HCEC 1CT (cell line): ENCODE measurements at regions not wholly inside any gene's neighbourhood (a gene's known extent, or its start where the extent isn't known, plus 50 kb on each side); places are given as distances from the start of the nearest gene placed in this dataset.

ENCODE experiments used
- DNase-seq: peaks from one replicate; pipeline ENCODE4 v3.0.0-alpha.2; 2017

DNA sequence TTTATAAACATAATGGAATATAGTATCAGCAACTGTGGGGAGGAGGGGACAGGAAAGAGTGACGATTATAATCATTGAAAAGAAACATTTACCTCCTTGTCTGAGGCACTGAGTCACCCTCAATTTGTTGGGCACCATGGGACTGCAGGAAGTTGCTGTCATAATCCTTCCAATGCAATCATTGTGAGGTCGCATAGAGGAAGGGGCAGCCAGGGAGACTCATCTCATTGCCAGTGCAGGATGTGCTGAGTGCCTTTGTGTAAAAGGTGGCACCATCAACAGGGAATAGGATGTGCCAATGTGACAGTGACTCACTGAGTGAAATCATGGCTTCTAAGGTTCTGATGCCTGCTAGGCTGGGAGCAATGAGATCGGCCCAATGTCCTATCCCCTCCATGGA is 300.4 kb upstream of the ADAMTS9 start:
- DNase-seq = peak; percentile 18

DNA sequence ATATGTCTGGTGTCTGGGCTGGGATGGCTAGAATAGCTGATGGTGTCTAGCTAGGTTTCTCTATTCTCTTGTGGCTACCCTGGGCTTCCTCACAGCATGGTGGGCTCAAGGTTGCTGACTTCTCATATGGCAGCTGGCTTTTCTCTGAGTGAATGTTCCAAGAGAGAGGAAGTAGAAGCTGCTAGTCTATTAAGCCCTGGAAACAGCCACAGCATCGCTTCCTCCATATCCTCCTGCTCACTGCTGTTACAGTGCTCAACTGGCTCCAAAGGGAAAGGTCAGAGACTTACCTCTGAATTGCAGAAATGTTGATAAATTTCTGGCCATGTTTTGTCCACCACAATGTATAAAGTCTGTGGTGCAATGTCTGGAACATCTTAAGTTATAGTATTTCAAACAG is 299.9 kb upstream of the ADAMTS9 start:
- no peak for DNase-seq

DNA sequence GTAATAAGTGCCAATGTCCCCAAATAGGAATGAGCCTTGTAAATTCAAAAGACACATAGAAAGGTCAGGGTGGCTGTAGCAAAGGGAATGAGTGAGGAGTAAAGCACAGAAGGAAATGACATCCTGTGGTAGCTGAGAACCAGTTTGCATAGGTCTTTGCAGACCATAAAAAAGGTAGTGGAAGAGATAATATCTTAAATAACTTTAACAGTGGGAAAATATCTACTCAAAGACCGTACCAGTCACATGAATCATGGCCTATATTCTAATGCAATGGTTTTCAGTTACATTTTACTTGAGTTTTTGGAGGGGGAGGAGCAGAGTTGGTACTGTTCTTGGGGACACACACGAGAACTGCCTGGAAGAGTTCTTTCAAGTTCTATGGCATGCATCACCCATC is 297.3 kb upstream of the ADAMTS9 start:
- DNase-seq = no peak

DNA sequence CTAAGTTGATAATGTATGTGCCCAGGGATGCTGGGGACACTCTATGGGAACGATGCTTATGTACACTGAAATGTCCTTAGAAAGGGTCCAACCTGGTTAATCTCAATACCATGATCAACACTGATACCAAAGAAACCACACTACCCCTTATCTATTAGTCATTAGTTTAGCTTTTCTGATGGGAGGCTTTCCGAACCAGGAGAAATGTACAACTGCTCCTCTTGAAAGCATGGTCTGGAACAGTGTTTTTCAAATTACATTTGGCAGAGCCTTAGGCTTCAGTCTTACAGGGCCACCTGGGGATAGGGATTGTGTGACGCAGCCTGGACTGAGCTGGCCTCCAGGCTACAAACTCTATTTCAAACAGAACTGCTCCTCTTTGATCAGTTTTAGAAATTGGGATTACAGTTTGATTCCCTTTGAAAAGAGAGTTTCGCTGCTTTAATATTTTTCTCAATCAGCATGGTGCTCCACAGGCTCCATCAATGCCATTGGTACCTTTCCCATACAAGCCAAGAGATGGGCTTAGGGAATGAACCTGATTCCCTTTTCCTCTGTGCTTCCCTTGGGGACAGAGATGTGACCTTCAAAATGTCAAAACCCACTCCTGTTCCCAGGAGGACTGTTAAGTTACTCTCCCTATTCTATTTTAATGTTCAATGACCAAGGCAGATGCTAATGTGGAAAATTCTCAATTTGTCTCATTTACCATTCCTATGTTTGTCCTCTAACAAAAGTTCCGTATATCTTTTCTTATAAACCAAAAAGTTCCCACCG is 296.0 kb upstream of the ADAMTS9 start:
- no peak for DNase-seq

DNA sequence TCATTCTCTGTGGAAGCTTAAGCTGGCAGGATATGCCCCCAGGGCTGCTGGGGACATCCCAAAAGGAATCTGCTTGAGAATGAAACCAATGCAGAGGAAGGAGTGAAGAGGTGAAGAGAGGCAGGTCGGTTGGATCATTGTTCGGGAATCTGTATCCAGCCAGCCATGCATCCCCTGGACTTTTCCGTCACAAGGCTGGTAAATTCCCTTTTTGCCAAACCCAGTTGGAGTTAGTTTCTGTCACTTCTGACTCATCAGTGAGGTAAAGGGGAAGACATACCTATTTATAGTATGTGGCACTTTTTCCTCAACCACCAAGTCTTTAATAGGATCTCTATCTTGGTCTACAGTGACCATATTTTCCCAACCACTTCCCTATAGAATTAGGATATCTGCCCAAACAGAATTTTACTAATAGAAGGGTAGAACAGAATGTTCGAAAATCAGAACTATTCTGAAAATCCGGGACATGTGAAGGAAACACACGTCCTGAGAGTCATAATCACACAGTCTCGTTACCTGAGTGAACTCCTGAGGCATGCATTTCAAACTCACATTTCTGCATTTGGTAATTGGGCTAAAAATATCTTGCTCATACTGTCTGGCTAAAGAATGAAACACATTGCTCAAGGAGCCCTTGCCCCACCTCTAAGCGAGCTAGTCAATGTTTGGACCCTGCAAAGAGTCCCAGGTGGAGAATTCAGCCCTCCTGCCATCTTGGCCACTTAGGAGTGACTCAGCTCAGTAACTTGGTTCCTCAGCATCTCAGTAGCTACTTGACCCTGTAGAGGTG is 289.7 kb upstream of the ADAMTS9 start:
- peak; percentile 43 for DNase-seq

DNA sequence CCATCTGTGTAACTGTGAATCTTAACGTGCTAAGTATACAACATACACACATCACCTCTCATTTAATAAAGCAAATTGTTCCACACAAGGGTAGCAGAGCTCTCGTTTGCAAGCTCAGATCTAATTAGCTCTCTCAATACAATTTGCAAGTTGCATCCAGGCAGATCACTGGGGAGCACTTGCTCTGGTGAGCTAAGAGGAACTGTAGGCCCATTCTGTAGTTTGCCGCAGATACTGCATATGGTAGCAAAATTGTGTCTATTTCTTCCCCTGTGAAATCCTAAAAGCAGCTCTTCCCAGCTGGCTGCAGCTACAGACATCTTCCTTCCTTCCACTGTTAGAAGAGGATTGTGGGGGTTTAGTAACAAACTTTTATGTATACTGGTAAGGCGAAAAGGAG is 288.7 kb upstream of the ADAMTS9 start:
- no peak for DNase-seq

DNA sequence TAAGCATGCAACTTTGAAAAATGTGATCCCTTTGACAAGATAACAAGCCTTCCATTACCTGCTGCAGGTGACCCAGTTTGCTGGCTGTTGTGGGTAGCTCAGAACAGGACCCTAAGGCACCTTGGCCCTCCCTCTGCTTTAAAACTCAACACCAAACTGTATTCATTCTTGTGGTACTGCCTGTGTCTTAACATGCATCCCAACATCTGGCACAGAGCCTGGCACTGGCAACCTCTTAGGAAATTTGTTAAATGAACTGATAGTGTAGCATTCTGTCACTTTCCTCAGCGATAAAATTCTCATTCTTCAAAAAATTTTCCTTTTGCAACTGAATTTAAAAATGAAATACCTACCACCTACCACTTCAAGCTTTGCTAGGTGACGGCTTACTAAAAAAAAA is 287.3 kb upstream of the ADAMTS9 start:
- DNase-seq = no peak

DNA sequence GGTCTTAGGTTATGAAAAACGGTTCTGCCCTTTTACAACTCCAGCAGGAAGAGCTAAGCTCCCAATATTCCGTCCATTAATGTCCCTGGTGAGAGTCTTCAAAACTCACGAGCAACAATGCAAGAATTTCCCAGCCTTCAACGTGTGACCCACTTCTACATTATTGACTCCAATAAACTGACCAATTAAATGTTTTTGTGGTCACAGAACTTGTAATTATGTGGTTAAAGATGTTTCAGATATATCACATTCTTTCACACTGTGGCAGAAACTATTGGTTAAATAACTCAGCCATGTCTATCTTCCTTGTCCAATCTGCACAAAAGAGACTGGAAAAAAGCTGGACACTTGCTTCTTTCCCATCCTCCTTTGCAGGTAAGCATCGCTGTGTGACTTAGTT is 286.6 kb upstream of the ADAMTS9 start:
- DNase-seq = no peak

DNA sequence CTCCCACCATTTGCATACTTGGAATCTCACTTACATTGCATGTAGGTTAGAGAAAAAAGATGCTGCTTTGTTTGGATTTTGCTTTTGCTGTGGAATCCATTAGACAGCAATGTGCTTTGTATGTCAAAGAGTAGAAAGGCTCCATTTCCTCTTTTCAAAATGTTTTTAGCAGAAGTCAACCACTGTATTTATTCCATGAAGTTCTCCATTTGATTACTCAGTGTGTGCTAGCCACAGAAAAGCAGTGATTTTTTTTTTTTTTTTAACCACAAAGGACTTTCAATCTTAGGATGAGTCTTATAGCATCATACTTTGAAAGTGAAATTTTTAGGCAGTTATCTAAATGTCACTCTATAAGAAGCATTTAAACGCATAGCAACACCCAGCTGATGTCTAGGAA is 285.0 kb upstream of the ADAMTS9 start:
- DNase-seq = peak; percentile 56

DNA sequence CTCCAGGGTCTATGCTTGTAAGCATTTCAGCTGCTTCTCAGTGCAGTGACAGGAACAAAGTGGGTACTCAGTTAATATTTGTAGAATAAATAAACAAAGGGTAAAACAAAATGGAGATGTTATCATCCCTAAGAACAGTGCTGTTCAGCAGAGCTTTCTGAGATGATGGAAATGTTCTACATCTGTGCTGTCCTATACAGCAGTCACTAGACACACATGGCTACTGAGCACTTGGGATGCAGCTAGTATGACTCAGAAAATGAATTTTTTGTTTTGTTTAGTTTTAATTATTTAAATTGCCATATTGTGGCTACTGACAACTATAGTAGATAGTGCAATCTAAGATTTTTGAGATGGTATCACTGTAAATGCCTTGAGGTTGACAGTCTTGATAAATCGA is 283.8 kb upstream of the ADAMTS9 start:
- DNase-seq = no peak

DNA sequence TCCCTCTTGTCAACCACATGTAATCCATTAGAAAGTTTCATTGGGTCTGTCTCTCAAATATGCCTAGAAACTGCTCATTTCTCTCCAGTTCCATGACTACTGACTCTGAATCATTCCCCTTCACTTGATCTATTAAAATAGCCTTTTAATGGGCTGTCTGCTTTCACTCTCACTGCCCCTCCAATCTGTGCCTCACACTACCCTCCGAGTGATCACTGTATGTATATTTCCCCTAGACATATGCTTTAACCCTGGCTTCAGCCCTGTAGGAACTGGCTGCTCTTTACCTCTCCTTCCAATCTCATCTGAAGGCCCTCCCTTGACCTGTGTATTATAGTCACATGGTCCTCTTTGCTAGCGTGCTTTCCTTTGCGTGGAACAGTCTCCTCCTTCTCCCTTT is 282.8 kb upstream of the ADAMTS9 start:
- no peak for DNase-seq

DNA sequence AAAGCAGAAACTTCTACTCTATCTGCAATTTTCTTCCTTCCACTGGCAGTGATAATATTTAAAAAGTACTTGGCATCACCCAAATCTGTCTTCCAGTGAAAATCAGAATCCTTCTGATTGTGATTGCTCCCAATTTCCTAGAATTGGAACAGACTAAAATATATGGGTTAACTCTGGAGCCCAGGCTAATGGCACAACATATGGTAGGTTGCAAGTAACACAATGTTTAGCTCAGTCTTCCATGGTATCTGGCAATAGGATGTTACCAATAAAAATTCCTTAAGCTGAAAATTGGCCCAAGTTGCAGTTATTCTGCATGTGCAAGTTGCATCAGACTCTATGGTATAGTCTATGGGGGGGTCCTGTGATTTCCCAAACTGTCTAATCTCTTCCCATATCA is 273.5 kb upstream of the ADAMTS9 start:
- no peak for DNase-seq

DNA sequence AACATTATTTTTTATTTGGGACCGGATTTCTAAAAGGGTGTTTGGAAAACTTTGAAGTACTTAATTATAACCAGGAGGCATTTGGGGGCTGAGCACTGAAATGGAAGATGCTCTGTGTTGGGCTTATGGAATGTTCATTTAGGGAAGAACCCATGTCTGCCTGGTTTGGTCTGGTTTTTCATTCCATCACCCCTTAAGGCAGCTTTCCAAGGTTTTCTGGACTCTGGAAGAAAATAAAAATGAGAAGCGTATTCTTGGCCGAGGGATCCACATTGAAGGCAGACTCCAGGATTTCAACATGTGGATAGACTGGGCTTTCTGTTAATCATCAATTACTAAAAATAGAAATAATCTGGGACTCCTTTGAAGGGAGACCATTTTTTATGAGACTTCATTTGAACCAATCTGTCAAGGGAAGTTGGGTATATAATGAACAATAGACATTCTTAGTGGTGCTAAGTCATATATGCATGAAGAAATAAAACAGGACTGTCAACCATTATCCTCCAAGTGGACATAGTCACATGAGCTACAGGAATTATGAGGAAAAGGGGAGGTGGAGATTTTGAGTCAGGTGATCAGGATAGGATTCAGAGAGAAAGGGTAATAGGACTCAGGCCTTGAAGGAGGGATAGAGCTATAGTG is 270.5 kb upstream of the ADAMTS9 start:
- DNase-seq = no peak

DNA sequence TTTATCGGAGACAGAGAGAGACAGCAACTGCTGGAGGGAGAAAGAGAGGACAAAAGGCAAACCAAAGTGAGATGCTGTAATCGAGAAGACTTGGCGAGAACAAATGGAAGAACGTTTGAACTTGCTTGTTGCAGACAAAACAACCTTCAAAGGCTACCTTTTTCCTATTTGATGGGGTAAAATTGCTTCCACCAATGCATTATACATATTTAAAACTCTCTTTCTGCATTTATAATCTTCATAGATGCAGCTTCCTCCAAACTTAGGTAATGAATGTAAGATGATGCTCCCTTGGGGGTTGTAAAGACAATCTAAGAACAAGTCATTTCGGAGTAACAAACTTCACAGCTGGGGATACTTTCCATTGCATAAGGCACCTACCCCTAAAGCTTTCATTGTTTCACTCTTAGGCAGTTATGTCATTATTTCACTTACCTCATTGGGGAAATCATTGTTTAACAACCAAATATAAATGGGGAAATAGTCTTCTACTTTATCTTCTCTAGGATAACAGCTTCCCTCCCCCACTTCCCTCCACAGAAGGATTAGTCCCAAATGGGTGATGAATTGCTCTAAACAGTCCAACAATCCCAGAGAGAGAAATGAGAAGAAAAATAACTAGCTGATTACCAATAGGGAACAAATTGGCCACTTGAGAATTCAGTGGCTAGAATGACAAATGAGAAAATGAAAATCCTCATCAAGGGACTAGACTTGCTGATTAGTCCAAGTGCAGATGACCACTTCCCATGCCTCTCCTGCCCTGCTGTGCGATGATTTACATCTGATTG is 269.8 kb upstream of the ADAMTS9 start:
- DNase-seq = no peak

DNA sequence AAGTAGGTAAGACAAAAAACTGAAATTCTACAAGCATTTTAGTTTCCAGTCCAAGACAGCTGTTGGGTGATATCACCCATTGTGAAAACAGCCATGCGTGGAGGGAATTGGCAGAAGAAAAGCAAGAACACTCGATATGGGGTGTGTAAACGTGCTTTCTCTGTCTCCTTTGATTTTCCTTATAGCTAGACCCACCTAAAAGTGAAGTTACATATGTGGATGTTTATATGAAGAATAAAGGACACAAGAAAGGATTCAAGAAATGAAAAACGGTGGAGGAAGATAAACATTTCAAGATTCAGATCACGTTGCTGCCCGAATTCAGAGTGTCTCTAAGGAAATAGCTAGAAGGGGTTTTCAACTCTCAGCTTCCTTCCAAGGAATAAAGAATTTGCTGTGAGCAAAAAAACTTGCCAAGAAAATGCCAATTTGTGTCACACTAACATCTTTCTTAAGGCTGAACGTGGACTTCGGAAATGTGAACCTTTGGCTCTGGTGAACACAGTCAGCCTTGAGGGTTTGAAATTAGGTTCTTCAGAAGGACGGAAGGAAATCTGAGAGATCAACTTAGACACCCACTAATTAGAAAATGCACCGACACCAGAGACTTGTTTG is 269.0 kb upstream of the ADAMTS9 start:
- no peak for DNase-seq

DNA sequence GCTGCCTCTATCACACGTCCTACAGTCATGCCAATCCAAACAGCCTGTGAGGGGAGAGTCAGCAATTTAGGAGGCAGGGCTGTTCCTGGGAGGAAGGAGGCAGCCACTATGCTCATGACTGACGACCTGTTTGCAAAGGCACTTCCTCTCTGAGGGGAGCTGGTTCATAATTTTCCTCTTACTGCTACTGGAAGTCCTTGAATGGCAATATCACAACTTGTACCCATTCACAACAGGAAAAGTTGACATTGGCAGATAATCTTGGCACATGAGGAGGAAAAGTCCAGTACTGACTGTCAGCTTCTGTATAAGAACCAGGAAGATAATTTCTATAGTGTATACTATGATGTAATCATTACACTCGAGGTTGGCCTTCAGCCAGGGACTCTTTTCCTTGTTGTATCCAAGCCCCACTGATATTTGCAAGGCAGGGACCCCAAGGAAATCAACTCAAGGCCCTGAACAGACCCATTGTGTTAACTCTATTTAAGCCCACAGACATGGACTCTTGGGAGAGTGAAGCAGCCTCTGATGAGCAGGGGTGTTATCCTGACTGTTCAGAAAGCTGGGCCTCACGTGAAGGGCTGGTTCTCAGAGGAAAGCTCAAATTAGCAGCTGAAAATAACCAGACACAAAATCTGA is 267.3 kb upstream of the ADAMTS9 start:
- DNase-seq = no peak

DNA sequence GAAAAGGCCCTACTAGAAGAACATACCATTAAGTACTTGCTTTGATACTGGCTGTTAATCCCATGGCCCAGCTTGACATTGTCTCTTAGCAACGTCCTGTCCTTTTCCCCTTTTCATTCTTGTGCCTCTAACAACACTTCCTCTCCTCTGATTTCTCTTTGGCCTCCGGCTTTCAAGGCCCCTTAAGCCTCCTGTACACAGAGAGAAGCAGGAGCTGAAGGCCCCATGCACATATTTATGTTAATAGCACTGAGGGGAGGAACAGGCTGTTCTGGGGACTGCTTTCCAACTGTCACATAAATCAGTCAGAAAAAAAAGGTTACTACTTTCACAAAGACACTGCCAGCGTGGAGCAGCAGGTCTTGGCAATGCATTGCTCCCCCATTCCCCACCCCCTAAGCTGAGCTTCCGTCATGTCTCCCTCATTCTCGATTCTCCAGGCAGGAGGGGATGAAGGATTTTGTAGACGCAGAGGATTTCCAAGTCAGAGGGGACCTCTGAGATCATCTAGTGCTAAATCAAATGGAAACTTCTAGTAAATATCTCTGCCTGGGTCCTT is 257.4 kb upstream of the ADAMTS9 start:
- no peak for DNase-seq

DNA sequence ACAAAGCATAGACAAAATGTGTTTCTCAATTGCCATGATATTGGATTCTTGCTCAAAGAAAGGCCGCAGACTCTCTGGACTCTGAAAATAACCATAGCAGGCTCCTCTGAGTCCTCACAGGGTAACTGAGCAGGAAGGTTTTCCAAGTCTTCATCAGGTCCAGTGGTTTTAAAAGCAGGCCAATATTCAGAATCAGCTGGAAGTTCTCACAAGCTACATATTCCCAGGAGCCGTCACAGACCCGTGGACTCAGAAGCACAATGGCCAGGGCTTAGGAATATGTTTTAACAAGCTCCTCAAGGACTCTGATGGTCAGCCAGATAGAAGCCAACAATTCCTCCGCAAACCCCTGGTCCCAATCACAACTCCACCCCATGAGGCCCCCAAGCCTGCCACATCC is 256.1 kb upstream of the ADAMTS9 start:
- no peak for DNase-seq

DNA sequence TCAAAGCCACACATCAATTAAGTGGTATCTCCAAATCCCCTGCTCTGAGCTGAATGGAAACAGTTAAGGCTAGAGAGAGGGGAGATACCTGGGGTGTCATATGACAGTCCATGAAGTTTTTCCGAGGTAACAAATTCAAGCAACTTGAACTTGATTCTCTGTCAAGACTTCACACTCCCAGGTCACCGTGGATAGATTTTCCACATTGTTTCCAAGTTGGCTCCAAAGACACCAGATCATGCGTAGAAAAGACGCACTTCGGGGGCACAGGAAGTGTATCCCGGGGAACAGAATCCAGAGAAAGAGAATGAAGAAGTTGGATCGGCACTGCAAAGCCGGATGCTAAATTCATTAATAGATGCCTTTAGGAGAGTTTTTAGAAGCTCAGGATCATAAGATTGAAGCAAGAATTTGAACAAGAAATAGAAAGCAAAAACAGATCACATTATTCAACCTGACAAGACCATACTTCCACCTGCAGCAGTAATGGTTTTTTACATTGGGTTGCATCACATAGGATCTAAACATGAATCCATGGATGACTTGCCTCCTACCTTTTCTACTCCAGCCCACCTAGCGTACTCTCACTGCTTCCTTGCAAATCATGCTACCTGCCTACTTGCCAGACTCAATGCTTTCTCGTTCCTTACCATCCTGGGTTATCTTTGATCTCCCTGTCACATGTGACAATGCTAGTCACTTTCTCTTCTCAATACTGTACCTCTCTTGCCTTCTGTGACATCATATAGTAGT is 253.0 kb upstream of the ADAMTS9 start:
- no peak for DNase-seq

DNA sequence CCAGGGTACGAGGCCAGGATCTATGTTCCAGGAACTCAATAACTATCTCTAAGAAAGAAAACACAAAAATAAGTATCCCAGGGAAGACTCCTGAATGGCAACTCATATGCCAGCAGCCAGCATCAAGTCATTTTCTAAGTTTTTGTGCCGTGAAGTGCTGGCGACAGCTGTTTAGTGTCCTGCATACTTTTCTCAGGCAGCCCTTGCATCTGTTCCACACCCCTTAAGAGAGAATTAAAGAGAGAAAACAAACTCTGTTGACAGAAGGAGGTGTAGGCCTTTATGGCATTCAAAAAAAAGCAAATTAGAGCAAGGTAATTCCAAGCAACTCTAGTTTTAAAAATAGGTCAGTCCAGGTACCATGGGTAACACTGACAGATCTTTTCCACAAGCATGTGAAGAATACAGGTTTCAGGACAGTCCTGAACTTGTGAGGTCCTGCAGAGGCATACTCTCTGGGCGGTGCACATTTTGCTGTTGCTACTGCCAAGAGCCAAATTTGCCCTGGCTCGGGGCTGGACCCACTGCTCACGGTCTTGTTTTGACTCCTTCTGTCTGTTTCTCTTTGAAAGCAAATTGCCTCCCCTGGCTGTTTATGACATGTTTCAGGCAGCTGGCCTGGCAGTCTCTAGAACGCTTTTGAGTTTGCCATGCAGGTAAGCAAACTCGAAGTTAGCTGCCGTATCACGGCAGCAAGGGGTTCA is 252.1 kb upstream of the ADAMTS9 start:
- no peak for DNase-seq
